HG03457 (cell line): ENCODE measurements at regions not wholly inside any gene's neighbourhood (a gene's known extent, or its start where the extent isn't known, plus 50 kb on each side); places are given as distances from the start of the nearest gene placed in this dataset.
A peak's percentile ranks its signal among the peaks of the same experiment; 100 is the strongest.

Experiments
- ATAC-seq: cut with Tn5 transposase; IDR thresholded peaks from one replicate; pipeline ENCODE4 v1.9.1; 2021; ENCODE audit warnings: moderate number of reproducible peaks; ENCODE audit not compliant: unreplicated experiment

DNA sequence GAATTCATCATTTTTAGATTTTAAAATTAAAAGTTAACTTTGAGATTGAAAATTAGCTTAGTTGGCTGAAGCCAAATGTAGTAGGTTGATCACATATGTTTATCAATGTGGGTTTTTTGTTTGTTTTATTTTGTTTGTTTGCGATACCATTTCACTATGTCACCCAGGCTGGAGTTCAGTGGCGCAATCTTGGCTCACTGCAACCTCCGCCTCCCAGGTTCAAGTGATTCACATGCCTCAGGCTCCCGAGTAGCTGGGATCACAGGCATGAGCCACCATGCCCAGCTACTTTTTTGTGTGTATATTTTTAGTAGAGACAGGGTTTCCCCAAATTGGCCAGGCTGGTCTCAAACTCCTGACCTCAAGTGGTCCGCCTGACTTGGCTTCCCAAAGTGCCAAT, 665.7 kb upstream of the SLC10A2 start:
- no peak for ATAC-seq

DNA sequence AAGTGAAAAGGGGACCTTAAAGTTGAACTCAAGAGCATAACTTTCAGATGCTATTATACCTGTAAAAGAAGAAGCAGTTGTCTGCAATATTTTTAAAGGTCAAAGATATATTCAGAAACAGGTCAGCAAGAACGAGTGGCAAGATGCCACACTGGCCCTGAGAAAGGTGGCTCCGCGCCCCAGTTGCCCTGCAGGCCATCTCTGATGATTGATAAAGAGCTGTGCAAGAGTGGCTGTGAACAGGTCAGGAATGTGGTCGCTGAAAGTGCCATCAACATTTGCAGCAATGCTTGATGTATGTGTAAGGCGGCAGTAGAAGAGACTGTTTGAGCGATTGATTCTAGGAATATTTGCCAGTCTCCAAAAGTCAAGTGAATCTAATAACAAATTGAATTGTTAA, 664.2 kb upstream of the SLC10A2 start:
- ATAC-seq: no peak

- ATAC-seq: no peak
Observed at GRCh38 chr13:103726808-103727207, 660.6 kb upstream of the SLC10A2 start.

DNA sequence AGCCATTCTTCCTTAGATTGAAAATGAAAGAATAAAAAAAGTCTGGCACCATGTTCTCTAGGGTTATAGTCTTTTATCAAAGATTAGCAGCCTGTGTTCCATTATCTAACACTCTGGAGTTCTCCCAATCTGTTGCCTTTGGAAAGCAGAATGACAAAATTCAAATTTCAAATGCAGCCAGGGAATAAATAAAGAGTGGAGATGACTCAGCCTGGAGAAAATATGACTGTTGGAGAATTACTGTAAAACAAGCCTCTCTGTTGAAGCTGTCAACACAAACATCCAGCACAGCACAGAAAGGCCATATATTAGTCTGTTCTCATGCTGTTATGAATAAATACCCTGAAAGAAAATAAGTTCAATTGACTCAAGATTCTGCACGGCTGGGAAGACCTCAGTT, 650.5 kb upstream of the SLC10A2 start:
- no peak for ATAC-seq

GRCh38 chr13:103715335-103715734, 649.1 kb upstream of the SLC10A2 start:
- ATAC-seq: no peak

DNA sequence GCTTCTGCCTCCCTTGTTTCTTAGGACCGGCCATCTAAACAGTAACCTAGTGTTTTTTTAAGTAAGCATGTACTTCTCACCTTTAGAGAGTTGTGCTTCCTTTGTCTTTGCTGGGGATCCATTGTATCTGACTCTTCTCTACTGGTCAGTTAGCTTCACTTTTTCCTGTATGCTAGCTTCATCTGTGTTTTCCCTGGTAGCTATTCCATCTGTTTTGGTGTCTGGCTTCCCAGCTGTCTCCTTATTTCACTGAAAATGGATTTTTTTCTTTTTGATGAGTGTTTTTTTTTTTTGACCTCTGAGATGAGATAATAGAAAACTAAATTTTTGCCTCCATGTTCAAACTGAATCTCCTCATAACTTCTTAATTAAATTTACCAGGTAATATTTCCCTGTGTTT, 637.0 kb upstream of the SLC10A2 start:
- no peak for ATAC-seq

- no peak for ATAC-seq
Observed at GRCh38 chr13:103698000-103698399, 631.8 kb upstream of the SLC10A2 start.

DNA sequence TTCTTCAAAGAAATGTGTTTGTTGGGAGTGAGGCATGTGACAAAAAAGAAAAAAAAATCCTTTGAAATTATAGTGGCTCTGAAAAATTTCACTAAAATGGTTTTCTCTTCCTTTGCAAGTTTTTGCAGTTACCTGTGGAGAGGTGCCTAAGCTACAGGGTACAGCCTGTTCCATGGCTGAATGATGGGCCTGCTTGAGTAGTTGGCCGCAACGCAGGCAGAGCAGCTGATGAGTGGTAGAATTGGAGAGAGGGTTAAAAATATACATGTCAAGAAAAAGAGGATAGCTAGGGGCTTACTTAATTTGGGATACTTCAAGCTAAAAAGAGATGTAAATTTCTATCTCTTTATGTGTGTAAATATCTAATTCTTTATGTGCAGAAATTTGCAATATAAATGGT, 629.1 kb upstream of the SLC10A2 start:
- no peak for ATAC-seq

- ATAC-seq: no peak
Observed at GRCh38 chr13:103694471-103694870, 628.3 kb upstream of the SLC10A2 start.

GRCh38 chr13:103694033-103694432, 627.8 kb upstream of the SLC10A2 start:
- no peak for ATAC-seq

DNA sequence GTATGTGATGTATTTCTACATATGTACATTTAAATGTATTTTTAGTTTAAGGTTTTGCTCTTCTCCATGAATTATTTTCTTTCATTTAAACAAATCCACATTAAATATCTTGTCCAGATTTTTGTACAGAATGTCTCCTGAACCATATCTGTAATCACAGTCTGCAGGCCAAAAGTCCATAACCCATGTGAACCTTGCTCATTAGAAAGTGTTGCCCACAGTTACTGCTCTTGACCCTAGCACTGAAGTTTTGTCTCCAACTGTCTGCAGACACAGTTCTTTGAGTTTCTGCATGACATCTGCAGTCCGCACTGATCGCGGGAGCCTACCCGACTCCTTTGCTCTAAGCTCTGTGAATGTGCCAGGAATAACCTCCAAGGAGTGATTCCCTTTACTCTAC, 626.2 kb upstream of the SLC10A2 start:
- no peak for ATAC-seq

DNA sequence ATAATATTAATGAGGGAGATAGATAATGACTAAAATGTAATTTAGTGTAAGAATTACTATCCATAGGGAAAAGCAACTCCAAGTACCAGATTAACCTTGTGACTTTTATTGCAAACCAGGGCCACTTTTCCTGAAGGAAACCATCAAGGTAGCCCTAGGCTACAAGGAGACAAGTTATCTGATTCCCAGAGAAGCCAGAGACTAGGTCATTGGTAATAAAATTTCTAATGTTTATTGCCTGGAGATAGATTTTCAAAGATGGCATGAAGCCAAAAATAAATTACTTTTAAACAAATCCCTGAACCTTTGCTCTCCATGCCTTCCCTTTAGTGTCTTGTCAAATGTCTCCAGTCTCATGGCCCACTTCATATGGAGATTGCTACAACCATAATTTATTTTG, 610.1 kb upstream of the SLC10A2 start:
- ATAC-seq: no peak

GRCh38 chr13:103671547-103671946, 605.3 kb upstream of the SLC10A2 start:
- ATAC-seq: no peak

GRCh38 chr13:103663996-103664395, 597.8 kb upstream of the SLC10A2 start:
- ATAC-seq: no peak

GRCh38 chr13:103656311-103656710, 590.1 kb upstream of the SLC10A2 start:
- no peak for ATAC-seq

- no peak for ATAC-seq
Observed at GRCh38 chr13:103640606-103641005, 574.4 kb upstream of the SLC10A2 start.

- ATAC-seq: no peak
Observed at GRCh38 chr13:103639326-103639725, 573.1 kb upstream of the SLC10A2 start.

- ATAC-seq: no peak
Observed at GRCh38 chr13:103638706-103639105, 572.5 kb upstream of the SLC10A2 start.

- no peak for ATAC-seq
Observed at GRCh38 chr13:103634066-103634465, 567.8 kb upstream of the SLC10A2 start.

GRCh38 chr13:103625194-103625593, 559.0 kb upstream of the SLC10A2 start:
- no peak for ATAC-seq

DNA sequence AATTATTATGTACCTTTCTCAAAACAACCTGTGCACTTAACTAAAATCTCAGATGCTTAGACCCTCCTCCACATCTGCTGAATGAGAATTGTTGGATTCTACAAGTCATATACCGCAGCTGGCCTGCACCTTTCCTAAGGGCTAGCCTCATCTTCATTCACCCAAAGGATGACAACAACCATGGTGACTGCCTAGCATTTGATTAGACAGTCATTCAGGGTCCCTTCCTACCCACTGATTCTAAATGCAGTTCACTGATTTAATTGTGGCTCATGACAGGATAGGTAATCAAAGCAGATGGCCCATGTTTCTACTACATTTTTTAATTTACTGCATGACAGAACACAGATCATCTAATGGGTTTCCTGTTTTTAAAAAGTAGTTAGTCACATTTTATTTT, 551.9 kb upstream of the SLC10A2 start:
- ATAC-seq: no peak

DNA sequence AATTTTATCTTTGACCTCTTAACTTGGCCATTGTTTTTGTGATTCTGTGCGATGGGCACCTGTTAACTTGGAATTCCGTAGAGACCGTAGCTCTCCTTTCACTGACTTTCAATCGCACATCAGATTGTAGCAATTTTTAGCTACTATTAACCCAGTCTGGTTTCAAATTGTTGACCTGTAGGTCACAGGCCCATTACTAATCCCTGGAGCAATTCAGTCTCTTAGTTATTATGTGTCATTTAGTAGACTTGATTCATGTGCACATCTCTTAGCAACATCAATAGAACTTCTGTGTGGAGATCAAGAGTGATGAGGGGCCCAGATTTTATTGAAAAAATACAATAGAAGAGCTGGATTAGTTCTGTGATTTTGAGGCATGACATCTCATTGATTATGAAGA, 549.6 kb upstream of the SLC10A2 start:
- ATAC-seq: no peak

GRCh38 chr13:103614761-103615160, 548.5 kb upstream of the SLC10A2 start:
- ATAC-seq: no peak

DNA sequence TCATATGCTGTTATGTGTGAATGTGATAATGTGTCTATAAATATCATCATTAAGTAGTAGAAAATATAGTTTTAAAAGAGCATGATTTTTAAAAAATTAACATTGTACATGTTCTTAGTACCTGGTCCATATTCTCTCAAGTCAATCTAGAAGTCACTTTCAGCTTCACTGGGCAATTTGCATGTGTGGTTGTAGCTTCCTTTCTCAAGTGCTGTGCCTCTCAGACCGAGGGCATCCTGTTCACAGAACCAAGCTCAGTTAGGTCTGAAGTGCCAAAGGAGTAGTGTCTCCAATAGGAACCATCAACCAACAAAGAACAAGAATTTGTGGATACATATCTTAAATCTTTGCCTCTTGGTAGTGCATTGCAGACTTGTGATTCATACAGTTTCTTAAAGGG, 541.8 kb upstream of the SLC10A2 start:
- peak; percentile 89 for ATAC-seq
